ENCODE measurements at regions not wholly inside any gene's neighbourhood (a gene's known extent, or its start where the extent isn't known, plus 50 kb on each side); places are given as distances from the start of the nearest gene placed in this dataset.
A peak's percentile ranks its signal among the peaks of the same experiment; 100 is the strongest.
"Not testable (repeated sequence)": the region's sequence is repeated elsewhere in the genome, so short reads cannot be mapped to it uniquely, and the experiment has no call there.

- H3K9me3 ChIP-seq; H3K4me3 ChIP-seq; H3K36me3 ChIP-seq; H3K27ac ChIP-seq; intact Hi-C loops (cut with DNase I; ENCODE audit: low total_unique reads); H3K4me1 ChIP-seq: not testable (repeated sequence)
- peaks cover 0 to 14% (median 0%) of the 10 kb centered on the region in 3 donors for H3K27me3 ChIP-seq
- DNase-seq: peak in 1 of 2 donors; percentile 41
- 49 to 58% (median 55%) methylated on average over 8 of the region's 8 CpGs for WGBS, 5 donors
Measured at GRCh38 chr4:4031446-4032135, 195.1 kb downstream of the OTOP1 start.

DNA sequence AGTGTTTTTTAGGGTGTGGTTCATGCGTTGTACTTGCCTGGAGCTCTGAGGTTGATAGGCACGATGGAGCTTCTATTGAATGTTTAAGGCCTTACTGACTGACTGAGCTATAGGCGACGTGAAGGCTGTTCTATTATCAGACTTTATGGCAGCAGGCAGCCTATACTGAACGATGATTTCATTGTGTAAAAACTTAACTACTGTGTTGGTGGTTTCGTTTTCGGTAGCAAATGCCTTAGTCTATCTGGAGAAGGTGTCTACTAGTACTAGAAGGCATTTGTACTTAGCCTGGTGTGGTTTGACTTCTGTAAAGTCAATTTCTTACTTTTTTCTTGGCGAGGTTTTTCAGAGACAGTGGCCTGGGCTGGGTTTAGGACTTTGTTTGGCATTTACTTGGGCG is 194.4 kb downstream of the OTOP1 start:
- intact Hi-C loops (cut with DNase I; ENCODE audit: low total_unique reads); H3K36me3 ChIP-seq; H3K4me3 ChIP-seq; H3K27ac ChIP-seq; H3K9me3 ChIP-seq; H3K4me1 ChIP-seq: not testable (repeated sequence)
- peak in 1 of 2 donors; percentile 32 for DNase-seq
- WGBS, 5 donors: 36 to 65% (median 48%) methylated on average over 9 of the region's 9 CpGs
- peaks cover 0 to 14% (median 0%) of the 10 kb centered on the region in 3 donors for H3K27me3 ChIP-seq

DNA sequence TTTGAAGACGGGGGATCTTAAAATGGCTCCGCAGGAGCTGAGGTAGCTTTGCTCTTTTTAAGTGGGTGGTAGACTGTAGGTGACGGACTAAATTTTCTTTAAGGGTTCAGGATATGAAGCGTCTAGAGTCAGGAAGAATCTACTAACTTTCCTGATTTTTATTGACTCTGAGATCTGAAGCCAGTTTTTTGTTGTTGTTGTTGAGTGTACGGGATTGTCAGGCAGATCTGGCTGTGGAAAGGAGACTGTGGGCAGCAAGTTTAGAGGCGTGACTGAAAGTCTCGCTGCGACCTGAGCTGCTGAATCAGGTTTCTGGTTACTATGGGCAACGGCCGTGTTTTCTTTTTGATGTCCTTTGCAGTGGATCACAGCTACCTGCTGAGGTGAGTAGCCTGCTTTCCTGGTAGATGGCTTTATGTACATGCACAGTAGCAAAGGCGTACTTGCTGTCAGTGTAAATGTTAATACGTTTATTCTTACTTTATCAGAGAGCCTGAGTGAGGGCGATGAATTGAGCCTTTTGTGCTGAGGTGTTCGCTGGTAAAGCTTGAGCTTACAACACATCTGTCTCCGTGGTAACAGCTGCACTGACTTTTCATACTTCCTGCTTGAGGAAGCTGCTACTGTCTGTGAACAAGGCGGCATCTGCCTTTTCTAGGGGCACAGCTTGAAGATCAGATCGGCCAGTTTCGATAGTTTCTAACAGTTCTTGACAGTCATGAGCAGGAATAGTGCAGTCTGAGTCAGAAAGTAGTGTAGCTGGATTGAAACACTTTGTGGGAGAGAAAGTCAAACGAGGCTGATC is 193.7 kb downstream of the OTOP1 start:
- H3K4me3 ChIP-seq: peak overlapping the region in 1 of 4 donors; percentile 9

DNA sequence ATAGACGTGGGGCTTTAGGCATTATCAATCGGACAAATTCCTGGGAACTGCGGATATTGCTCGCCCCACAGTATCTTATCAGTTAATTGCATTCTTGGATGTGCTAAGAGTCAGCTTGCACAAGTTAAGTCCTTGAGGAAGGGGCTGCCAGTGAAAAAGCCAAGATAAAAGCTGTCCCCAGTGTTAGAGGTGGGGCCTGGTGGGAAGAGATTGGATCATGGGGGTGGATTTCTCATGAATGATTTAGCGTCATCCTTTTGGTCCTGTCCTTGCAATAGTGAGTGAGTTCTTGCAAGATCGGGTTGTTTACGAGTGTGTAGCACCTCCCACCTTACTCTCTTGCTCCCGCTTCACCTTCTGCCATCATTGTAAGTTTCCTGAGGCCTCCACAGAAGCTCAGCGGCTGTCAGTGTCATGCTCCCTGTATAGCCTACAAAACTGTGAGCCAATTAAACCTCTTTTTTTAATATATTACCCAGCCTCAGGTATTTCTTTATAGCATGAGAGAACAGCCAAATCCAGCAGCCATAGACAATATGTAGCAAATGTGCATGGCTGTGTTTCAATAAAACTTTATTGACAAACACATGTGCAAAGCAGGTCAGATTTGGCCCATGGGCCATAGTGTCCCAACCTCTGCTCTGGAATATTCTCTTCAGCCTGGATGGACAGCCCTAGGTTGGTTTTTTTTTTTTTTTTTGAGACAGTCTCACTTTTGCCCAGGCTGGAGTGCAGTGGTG is 189.2 kb downstream of the OTOP1 start:
- H3K27me3 ChIP-seq; H3K27ac ChIP-seq; H3K4me3 ChIP-seq; H3K9me3 ChIP-seq; H3K36me3 ChIP-seq; H3K4me1 ChIP-seq; DNase-seq; intact Hi-C loops (cut with DNase I; ENCODE audit: low total_unique reads): not testable (repeated sequence)
- 61 to 80% (median 75%) methylated on average over 9 of the region's 9 CpGs for WGBS, 5 donors

More for the DNA sequence above, 193.7 kb downstream of the OTOP1 start:
- H3K36me3 ChIP-seq; H3K4me1 ChIP-seq; H3K9me3 ChIP-seq; intact Hi-C loops (cut with DNase I; ENCODE audit: low total_unique reads); H3K27ac ChIP-seq: not testable (repeated sequence)
- WGBS, 5 donors: 20 to 40% (median 27%) methylated on average over 19 of the region's 19 CpGs
- DNase-seq: peak in 1 of 2 donors; percentile 59
- peaks cover 0 to 14% (median 0%) of the 10 kb centered on the region in 3 donors for H3K27me3 ChIP-seq

DNA sequence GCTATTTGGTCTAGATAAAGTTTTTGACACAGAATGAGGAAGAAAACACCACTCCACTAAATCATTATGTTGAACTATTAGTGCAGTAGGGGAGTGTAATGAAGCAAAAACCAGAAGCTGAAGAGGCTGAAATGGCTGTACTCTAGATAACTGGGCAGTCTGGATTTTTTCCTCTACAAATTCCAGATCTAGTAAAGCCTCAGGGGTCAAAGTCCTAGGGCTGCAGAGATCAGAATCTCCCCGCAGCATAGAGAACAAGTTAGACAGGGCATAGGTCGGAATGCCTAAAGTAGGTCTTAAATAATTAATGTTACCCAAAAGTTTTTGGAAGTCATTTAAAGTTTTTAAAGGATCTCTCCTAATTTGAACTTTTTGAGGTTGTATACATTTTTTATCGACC is 180.9 kb downstream of the OTOP1 start:
- H3K36me3 ChIP-seq; H3K9me3 ChIP-seq; H3K27ac ChIP-seq; H3K4me1 ChIP-seq; H3K4me3 ChIP-seq; intact Hi-C loops (cut with DNase I; ENCODE audit: low total_unique reads): not testable (repeated sequence)
- 24 to 57% (median 38%) methylated on average over 3 of the region's 3 CpGs for WGBS, 5 donors
- DNase-seq: peak in 1 of 2 donors; percentile 20
- peaks cover 0 to 34% (median 4%) of the 10 kb centered on the region in 3 donors for H3K27me3 ChIP-seq

- H3K36me3 ChIP-seq; H3K27ac ChIP-seq; H3K4me1 ChIP-seq; H3K9me3 ChIP-seq; intact Hi-C loops (cut with DNase I; ENCODE audit: low total_unique reads); H3K4me3 ChIP-seq: not testable (repeated sequence)
- H3K27me3 ChIP-seq: peaks cover 0 to 34% (median 4%) of the 10 kb centered on the region in 3 donors
- WGBS, 5 donors: 38 to 49% (median 40%) methylated on average over 4 to 5 of the region's 5 CpGs
- DNase-seq: peak in 1 of 2 donors; percentile 5
Measured at GRCh38 chr4:4046686-4047085, 180.0 kb downstream of the OTOP1 start.

DNA sequence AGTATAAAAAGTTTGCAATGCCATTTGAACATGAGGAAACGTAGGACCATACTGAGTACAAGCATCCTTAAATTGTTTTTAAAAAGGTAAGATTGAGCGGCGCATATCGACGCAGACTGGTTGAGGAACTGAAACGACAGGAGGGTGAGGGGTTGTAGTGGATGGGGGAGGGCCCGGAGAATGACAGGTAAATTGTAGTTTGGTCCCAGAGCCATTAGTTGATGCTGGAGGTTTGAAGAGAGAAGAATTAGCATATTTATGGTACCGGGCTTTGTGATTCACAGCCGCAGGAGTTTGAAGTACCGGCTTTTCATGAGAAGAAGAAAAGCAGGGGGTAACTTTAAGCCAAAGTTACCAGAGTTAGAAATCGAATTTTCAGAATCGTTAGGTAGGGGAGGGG is 179.5 kb downstream of the OTOP1 start:
- H3K36me3 ChIP-seq; H3K9me3 ChIP-seq; DNase-seq; intact Hi-C loops (cut with DNase I; ENCODE audit: low total_unique reads); H3K27ac ChIP-seq; H3K4me1 ChIP-seq; H3K4me3 ChIP-seq: not testable (repeated sequence)
- WGBS, 5 donors: 24 to 39% (median 30%) methylated on average over 11 to 12 of the region's 12 CpGs
- H3K27me3 ChIP-seq: peaks cover 0 to 34% (median 4%) of the 10 kb centered on the region in 3 donors

- DNase-seq; H3K27ac ChIP-seq; H3K4me3 ChIP-seq; H3K36me3 ChIP-seq; H3K4me1 ChIP-seq; H3K9me3 ChIP-seq; intact Hi-C loops (cut with DNase I; ENCODE audit: low total_unique reads): not testable (repeated sequence)
- WGBS, 5 donors: 11 to 26% (median 16%) methylated on average over 8 of the region's 8 CpGs
- peaks cover 0 to 34% (median 4%) of the 10 kb centered on the region in 3 donors for H3K27me3 ChIP-seq
Measured at GRCh38 chr4:4048227-4048626, 178.5 kb downstream of the OTOP1 start.

GRCh38 chr4:4050781-4051180 is 175.9 kb downstream of the OTOP1 start:
- H3K27me3 ChIP-seq: peaks cover 0 to 15% (median 4%) of the 10 kb centered on the region in 3 donors
- H3K9me3 ChIP-seq; DNase-seq; H3K27ac ChIP-seq; intact Hi-C loops (cut with DNase I; ENCODE audit: low total_unique reads); H3K36me3 ChIP-seq; H3K4me1 ChIP-seq; H3K4me3 ChIP-seq: not testable (repeated sequence)
- 62 to 97% (median 90%) methylated on average over 3 of the region's 3 CpGs for WGBS, 5 donors

DNA sequence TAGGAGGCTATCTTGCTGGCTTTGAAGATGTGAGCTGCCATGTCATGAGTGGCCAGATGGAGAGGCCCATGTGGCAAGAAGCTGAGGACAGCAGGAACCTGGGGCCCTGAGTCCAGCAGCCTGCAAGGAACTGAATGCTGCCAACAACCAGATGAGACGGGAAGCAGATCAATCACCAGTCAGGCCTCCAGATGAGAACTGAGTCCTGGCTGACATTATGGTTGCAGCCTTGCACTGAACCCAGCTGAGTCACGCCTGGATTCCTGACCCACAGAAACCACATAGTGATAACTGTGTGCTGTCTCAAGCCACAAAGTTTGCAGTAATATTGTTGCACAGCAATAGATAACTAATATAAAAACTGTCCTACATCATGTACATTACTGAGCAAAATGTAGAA is 173.8 kb downstream of the OTOP1 start:
- H3K4me3 ChIP-seq; DNase-seq; H3K36me3 ChIP-seq; H3K27me3 ChIP-seq; H3K27ac ChIP-seq; H3K4me1 ChIP-seq; H3K9me3 ChIP-seq; intact Hi-C loops (cut with DNase I; ENCODE audit: low total_unique reads): not testable (repeated sequence)
- 10 to 67% (median 40%) methylated on average over 2 of the region's 2 CpGs for WGBS, 5 donors

- WGBS, 5 donors: 55 to 82% (median 75%) methylated on average over 2 to 3 of the region's 3 CpGs
- H3K9me3 ChIP-seq; H3K4me1 ChIP-seq; H3K4me3 ChIP-seq; DNase-seq; H3K36me3 ChIP-seq; H3K27me3 ChIP-seq; intact Hi-C loops (cut with DNase I; ENCODE audit: low total_unique reads); H3K27ac ChIP-seq: not testable (repeated sequence)
Measured at GRCh38 chr4:4057226-4057625, 169.5 kb downstream of the OTOP1 start.

All from stomach (tissue), 8 donors.